ENCODE measurements at regions not wholly inside any gene's neighbourhood (a gene's known extent, or its start where the extent isn't known, plus 50 kb on each side); places are given as distances from the start of the nearest gene placed in this dataset.

GRCh38 chr7:46463170-46463569 is 542.1 kb upstream of the IGFBP3 start:
- DNase-seq = no peak

GRCh38 chr7:46461334-46461777 is 540.3 kb upstream of the IGFBP3 start:
- no peak for DNase-seq

GRCh38 chr7:46459942-46460341 is 538.9 kb upstream of the IGFBP3 start:
- no peak for DNase-seq

- DNase-seq = no peak
These were observed 533.7 kb upstream of the IGFBP3 start for GRCh38 chr7:46454816-46455215.

GRCh38 chr7:46452561-46453135 is 531.6 kb upstream of the IGFBP3 start:
- no peak for DNase-seq

GRCh38 chr7:46451846-46452245 is 530.8 kb upstream of the IGFBP3 start:
- DNase-seq = no peak

- no peak for DNase-seq
These were observed 529.8 kb upstream of the IGFBP3 start for GRCh38 chr7:46450886-46451285.

- DNase-seq = no peak
These were observed 529.4 kb upstream of the IGFBP3 start for GRCh38 chr7:46450425-46450824.

GRCh38 chr7:46449743-46450142 is 528.7 kb upstream of the IGFBP3 start:
- DNase-seq = no peak

- DNase-seq = no peak
These were observed 527.4 kb upstream of the IGFBP3 start for GRCh38 chr7:46448478-46448877.

- DNase-seq = no peak
These were observed 525.1 kb upstream of the IGFBP3 start for GRCh38 chr7:46446151-46446550.

GRCh38 chr7:46444256-46444655 is 523.2 kb upstream of the IGFBP3 start:
- no peak for DNase-seq

GRCh38 chr7:46440186-46440585 is 519.1 kb upstream of the IGFBP3 start:
- no peak for DNase-seq

GRCh38 chr7:46432708-46433107 is 511.6 kb upstream of the IGFBP3 start:
- DNase-seq = no peak

GRCh38 chr7:46428295-46428694 is 507.2 kb upstream of the IGFBP3 start:
- no peak for DNase-seq

- no peak for DNase-seq
These were observed 503.9 kb upstream of the IGFBP3 start for GRCh38 chr7:46424934-46425333.

GRCh38 chr7:46421441-46422230 is 500.6 kb upstream of the IGFBP3 start:
- DNase-seq = no peak

- no peak for DNase-seq
These were observed 493.9 kb upstream of the IGFBP3 start for GRCh38 chr7:46414946-46415345.

- no peak for DNase-seq
These were observed 490.2 kb upstream of the IGFBP3 start for GRCh38 chr7:46411236-46411635.

- no peak for DNase-seq
These were observed 486.1 kb upstream of the IGFBP3 start for GRCh38 chr7:46407125-46407524.

GRCh38 chr7:46397591-46397990 is 476.5 kb upstream of the IGFBP3 start:
- no peak for DNase-seq

GRCh38 chr7:46396481-46396880 is 475.4 kb upstream of the IGFBP3 start:
- no peak for DNase-seq

- DNase-seq = no peak
These were observed 472.1 kb upstream of the IGFBP3 start for GRCh38 chr7:46393142-46393541.
